CD4-positive, alpha-beta T cell (primary cell): ENCODE measurements at regions not wholly inside any gene's neighbourhood (a gene's known extent, or its start where the extent isn't known, plus 50 kb on each side); places are given as distances from the start of the nearest gene placed in this dataset.

Experiments
- ATAC-seq: fragments of 200-7000 bp; cut with Tn5 transposase; one replicate; pipeline ENCODE4 v1.10.0; 2022; ENCODE audit warnings: mild to moderate bottlenecking; ENCODE audit not compliant: poor library complexity
- CTCF ChIA-PET: fragments of 350-600 bp; sonication (Branson Sonifier 250); formaldehyde crosslinking; loops from one replicate; lab custom pipeline; 2021; ENCODE audit warnings: antibody characterized with exemption, inconsistent platforms; lab: Charles Lee
- POLR2A ChIA-PET: fragments of 350-600 bp; sonication (Branson Sonifier 250); formaldehyde crosslinking; loops from one replicate; lab custom pipeline; 2021; ENCODE audit warnings: antibody characterized with exemption, inconsistent platforms; lab: Charles Lee
- DNase-seq, 14 experiments: peaks; one replicate each; pipeline ENCODE4 v3.0.0-alpha.2; 2013 to 2020; ENCODE audit warnings: mixed read lengths in 2 of 14
- H3K27ac ChIP-seq, 2 donors: one replicate each; pipeline versions ENCODE4 v1.5.1 to v1.7.0; 2013; ENCODE audit warnings: low read length in 2 of 2, low read depth in 1 of 2, mild to moderate bottlenecking in 1 of 2
- H3K27me3 ChIP-seq, 2 experiments: 1 replicate in 1 of 2; 2 replicates in 1 of 2; pipeline versions ENCODE4 v1.6.1 to v1.7.0; 2013; ENCODE audit warnings: low read length in 2 of 2, control low read depth in 1 of 2, mild to moderate bottlenecking in 1 of 2, moderate library complexity in 1 of 2; ENCODE audit not compliant: insufficient read depth in 2 of 2, control insufficient read depth in 1 of 2
- H3K36me3 ChIP-seq: one replicate; pipeline ENCODE4 v1.6.1; 2013; ENCODE audit warnings: low read length, control low read depth; ENCODE audit not compliant: insufficient read depth
- H3K4me1 ChIP-seq: one replicate; pipeline ENCODE4 v1.6.1; 2013; ENCODE audit warnings: low read length, control low read depth; ENCODE audit not compliant: insufficient read depth
- H3K4me3 ChIP-seq: one replicate; pipeline ENCODE4 v1.5.1; 2013; ENCODE audit warnings: mild to moderate bottlenecking, low read length, moderate library complexity
- H3K9me3 ChIP-seq, 2 experiments: 1 replicate in 1 of 2; 2 replicates in 1 of 2; pipeline versions ENCODE4 v1.6.1 to v1.7.0; 2013; ENCODE audit warnings: low read length in 2 of 2, mild to moderate bottlenecking in 2 of 2, control low read depth in 1 of 2, moderate library complexity in 1 of 2; ENCODE audit not compliant: control insufficient read depth in 1 of 2, insufficient read depth in 1 of 2
- H3K27ac Mint-ChIP-seq: one replicate; pipeline ENCODE4 v1.8.0; 2020; ENCODE audit warnings: mixed read lengths
- H3K27me3 Mint-ChIP-seq: one replicate; pipeline ENCODE4 v1.8.0; 2021; ENCODE audit warnings: mixed read lengths
- H3K36me3 Mint-ChIP-seq: one replicate; pipeline ENCODE4 v1.8.0; 2021; ENCODE audit warnings: low read depth, mixed read lengths
- H3K4me1 Mint-ChIP-seq: one replicate; pipeline ENCODE4 v1.8.0; 2021; ENCODE audit warnings: low read depth, mixed read lengths
- H3K4me3 Mint-ChIP-seq: one replicate; pipeline ENCODE4 v1.8.0; 2020; ENCODE audit warnings: mild to moderate bottlenecking, mixed read lengths
- H3K9me3 Mint-ChIP-seq: one replicate; pipeline ENCODE4 v1.8.0; 2020; ENCODE audit warnings: mixed read lengths
- CTCF ChIP-seq: fragments of 200-600 bp; IDR thresholded peaks from one replicate; pipeline ENCODE4 v1.8.0; 2022; ENCODE audit warnings: antibody characterized with exemption, mild to moderate bottlenecking
- intact Hi-C, 2 experiments: fragments of 100-400 bp; cut with DNase I in 1 of 2; cut with micrococcal nuclease in 1 of 2; formaldehyde crosslinking; loops; one replicate each; pipeline versions ENCODE4 v1.15.1 to v1.9.0; 2023 to 2025; cut with DNase I, micrococcal nuclease

- Histone ChIP-seq H3K4me3 (no peak overlapping the region), H3K27me3 (no peaks in the 10 kb centered on the region), H3K4me1 (no peaks in the 10 kb centered on the region), H3K9me3 (no peaks in the 10 kb centered on the region), H3K27ac (no peak overlapping the region), H3K36me3 (no peaks in the 10 kb centered on the region)
- Mint-ChIP-seq H3K27ac (no peak overlapping the region), H3K27me3 (no peaks in the 10 kb centered on the region), H3K4me3 (no peak overlapping the region), H3K4me1 (no peaks in the 10 kb centered on the region), H3K36me3 (no peaks in the 10 kb centered on the region), H3K9me3 (peaks cover 10% of the 10 kb centered on the region)
- no peak for TF ChIP-seq CTCF
- no peak for ATAC-seq
- DNase-seq, result no peak
- CTCF ChIA-PET, result no interaction called here
- intact Hi-C loops, result no loop called here
- POLR2A ChIA-PET, result no interaction called here
Observed at GRCh38 chr3:5899014-5899761, 711.7 kb downstream of the EDEM1 start.

- ATAC-seq, result no peak
- H3K4me1 ChIP-seq, result no peaks in the 10 kb centered on the region
- H3K36me3 ChIP-seq, result no peaks in the 10 kb centered on the region
- no peak overlapping the region for H3K27ac ChIP-seq
- intact Hi-C loops, result no loop called here
- POLR2A ChIA-PET, result no interaction called here
- Mint-ChIP-seq H3K4me1 (no peaks in the 10 kb centered on the region), H3K27ac (no peak overlapping the region), H3K27me3 (no peaks in the 10 kb centered on the region), H3K9me3 (peaks cover 8% of the 10 kb centered on the region), H3K4me3 (no peak overlapping the region), H3K36me3 (no peaks in the 10 kb centered on the region)
- no peak for TF ChIP-seq CTCF
- H3K9me3 ChIP-seq, result peaks cover 0 to 12% of the 10 kb centered on the region in 2 experiments
- no peak overlapping the region for H3K4me3 ChIP-seq
- no peaks in the 10 kb centered on the region for H3K27me3 ChIP-seq
- DNase-seq, result no peak
- CTCF ChIA-PET, result no interaction called here
Observed at GRCh38 chr3:5917932-5918331, 730.4 kb downstream of the EDEM1 start.

GRCh38 chr3:5918626-5919025, 731.1 kb downstream of the EDEM1 start:
- no peaks in the 10 kb centered on the region for H3K27me3 ChIP-seq
- H3K4me1 ChIP-seq, result no peaks in the 10 kb centered on the region
- Mint-ChIP-seq H3K27ac (no peak overlapping the region), H3K4me3 (no peak overlapping the region), H3K4me1 (no peaks in the 10 kb centered on the region), H3K36me3 (no peaks in the 10 kb centered on the region), H3K9me3 (peaks cover 8% of the 10 kb centered on the region), H3K27me3 (no peaks in the 10 kb centered on the region)
- intact Hi-C loops, result no loop called here
- no peaks in the 10 kb centered on the region for H3K36me3 ChIP-seq
- CTCF ChIA-PET, result no interaction called here
- no peak for TF ChIP-seq CTCF
- POLR2A ChIA-PET, result no interaction called here
- H3K27ac ChIP-seq, result no peak overlapping the region
- H3K4me3 ChIP-seq, result no peak overlapping the region
- ATAC-seq (no peak), DNase-seq (no peak)
- peaks cover 0 to 12% of the 10 kb centered on the region in 2 experiments for H3K9me3 ChIP-seq
